Smooth muscle cell (in vitro differentiated cells): ENCODE measurements at regions not wholly inside any gene's neighbourhood (a gene's known extent, or its start where the extent isn't known, plus 50 kb on each side); places are given as distances from the start of the nearest gene placed in this dataset.

Experiments
- DNase-seq: peaks from one replicate; lab custom pipeline; 2025; ENCODE audit not compliant: unreplicated experiment; lab: John Stamatoyannopoulos, UW
- H2AFZ ChIP-seq: fragments of 200-600 bp; sonication (generic); 2 replicates; pipeline ENCODE4 v1.6.0; 2016; ENCODE audit warnings: antibody characterized with exemption, low read depth, mild to moderate bottlenecking
- H3F3A ChIP-seq: fragments of 200-600 bp; sonication (generic); 2 replicates; pipeline ENCODE4 v1.6.0; 2017; ENCODE audit warnings: antibody characterized with exemption, low read depth
- H3K27ac ChIP-seq: fragments of 200-600 bp; sonication (generic); 2 replicates; pipeline ENCODE4 v1.5.1; 2016; ENCODE audit warnings: low read depth, mild to moderate bottlenecking
- H3K27me3 ChIP-seq: fragments of 200-600 bp; sonication (generic); 2 replicates; pipeline ENCODE4 v1.6.1; 2016; ENCODE audit warnings: low read depth, mild to moderate bottlenecking
- H3K36me3 ChIP-seq: fragments of 200-600 bp; sonication (generic); 2 replicates; pipeline ENCODE4 v1.5.1; 2016; ENCODE audit warnings: low read depth
- H3K4me1 ChIP-seq: fragments of 200-600 bp; sonication (generic); 2 replicates; pipeline ENCODE4 v1.5.1; 2016; ENCODE audit warnings: low read depth
- H3K4me2 ChIP-seq: fragments of 200-600 bp; sonication (generic); 2 replicates; pipeline ENCODE4 v1.6.0; 2016; ENCODE audit warnings: mild to moderate bottlenecking
- H3K4me3 ChIP-seq: fragments of 200-600 bp; sonication (generic); 2 replicates; pipeline ENCODE4 v1.5.1; 2016; ENCODE audit warnings: mild to moderate bottlenecking
- H3K79me2 ChIP-seq: fragments of 200-600 bp; sonication (generic); 2 replicates; pipeline ENCODE4 v1.6.0; 2016; ENCODE audit warnings: low read depth, mild to moderate bottlenecking
- H3K9ac ChIP-seq: fragments of 200-600 bp; sonication (generic); 2 replicates; pipeline ENCODE4 v1.6.0; 2016; ENCODE audit warnings: low read depth
- H3K9me3 ChIP-seq: fragments of 200-600 bp; sonication (generic); replicated peaks from 2 replicates; pipeline ENCODE4 v1.5.1; 2016; ENCODE audit warnings: low read depth
- H4K20me1 ChIP-seq: fragments of 200-600 bp; sonication (generic); 2 replicates; pipeline ENCODE4 v1.6.0; 2016; ENCODE audit warnings: low read depth
- CTCF ChIP-seq: fragments of 200-600 bp; sonication (generic); IDR thresholded peaks from 2 replicates; pipeline ENCODE4 v1.5.1; 2017; ENCODE audit warnings: borderline replicate concordance, mild to moderate bottlenecking, antibody characterized with exemption; ENCODE audit not compliant: insufficient read depth, poor library complexity, severe bottlenecking
- WGBS: methylation state at CpG from one replicate; pipeline ENCODE4 v1.1.7; 2016; ENCODE audit warnings: low lambda C conversion rate; 5-methylcytosine and 5-hydroxymethylcytosine counted together

- H3K4me1 ChIP-seq = no peaks in the 10 kb centered on the region
- H3K9me3 ChIP-seq = no peaks in the 10 kb centered on the region
- 85% methylated on average over 6 of the region's 6 CpGs for WGBS
- no peak for DNase-seq
- no peak overlapping the region for H3K27ac ChIP-seq
- TF ChIP-seq CTCF = no peak
- H3K4me2 ChIP-seq = no peak overlapping the region
- H3K79me2 ChIP-seq = no peaks in the 10 kb centered on the region
- H4K20me1 ChIP-seq = no peaks in the 10 kb centered on the region
- H2AFZ ChIP-seq = peak overlapping the region; percentile 25
- no peaks in the 10 kb centered on the region for H3K27me3 ChIP-seq
- H3K4me3 ChIP-seq = no peak overlapping the region
- H3K9ac ChIP-seq = no peak overlapping the region
- H3F3A ChIP-seq = no peaks in the 10 kb centered on the region
- H3K36me3 ChIP-seq = no peaks in the 10 kb centered on the region
Observed at GRCh38 chr7:115635876-115636275, 394.7 kb downstream of the TFEC start.

- Histone ChIP-seq H3K9ac (no peak overlapping the region), H3K4me2 (no peak overlapping the region), H3K79me2 (no peaks in the 10 kb centered on the region), H4K20me1 (no peaks in the 10 kb centered on the region), H3K27me3 (no peaks in the 10 kb centered on the region), H3K36me3 (no peaks in the 10 kb centered on the region), H3K9me3 (no peaks in the 10 kb centered on the region), H3K4me3 (no peak overlapping the region), H2AFZ (peak overlapping the region; percentile 25), H3F3A (no peaks in the 10 kb centered on the region), H3K27ac (no peak overlapping the region), H3K4me1 (no peaks in the 10 kb centered on the region)
- 50% methylated on average over 1 of the region's 1 CpG for WGBS
- TF ChIP-seq CTCF = no peak
- no peak for DNase-seq
Observed at GRCh38 chr7:115635376-115635775, 395.2 kb downstream of the TFEC start.

- Histone ChIP-seq H4K20me1 (no peaks in the 10 kb centered on the region), H3K9me3 (no peaks in the 10 kb centered on the region), H3K79me2 (no peaks in the 10 kb centered on the region), H3K9ac (no peak overlapping the region), H3K4me1 (no peaks in the 10 kb centered on the region), H3K4me3 (no peak overlapping the region), H3K4me2 (peak overlapping the region; percentile 51), H3K36me3 (no peaks in the 10 kb centered on the region), H3F3A (no peaks in the 10 kb centered on the region), H2AFZ (no peak overlapping the region), H3K27me3 (no peaks in the 10 kb centered on the region), H3K27ac (no peak overlapping the region)
- no peak for TF ChIP-seq CTCF
- WGBS = 13% methylated on average over 4 of the region's 4 CpGs
- DNase-seq = no peak
Observed at GRCh38 chr7:115634633-115635032, 395.9 kb downstream of the TFEC start.

GRCh38 chr7:115632636-115633035 is 397.9 kb downstream of the TFEC start:
- no peaks in the 10 kb centered on the region for H3K36me3 ChIP-seq
- no peaks in the 10 kb centered on the region for H3K4me1 ChIP-seq
- no peak overlapping the region for H3K4me2 ChIP-seq
- H3K27ac ChIP-seq = no peak overlapping the region
- H3F3A ChIP-seq = no peaks in the 10 kb centered on the region
- no peaks in the 10 kb centered on the region for H4K20me1 ChIP-seq
- no peak overlapping the region for H3K9ac ChIP-seq
- no peak overlapping the region for H2AFZ ChIP-seq
- no peak for TF ChIP-seq CTCF
- no peaks in the 10 kb centered on the region for H3K79me2 ChIP-seq
- WGBS = 45% methylated on average over 5 of the region's 5 CpGs
- H3K27me3 ChIP-seq = no peaks in the 10 kb centered on the region
- no peaks in the 10 kb centered on the region for H3K9me3 ChIP-seq
- no peak for DNase-seq
- H3K4me3 ChIP-seq = no peak overlapping the region
